HG03575 (cell line): ENCODE measurements at regions not wholly inside any gene's neighbourhood (a gene's known extent, or its start where the extent isn't known, plus 50 kb on each side); places are given as distances from the start of the nearest gene placed in this dataset.
"Not testable (repeated sequence)": the region's sequence is repeated elsewhere in the genome, so short reads cannot be mapped to it uniquely, and the experiment has no call there.

ENCODE experiments used
- ATAC-seq: cut with Tn5 transposase; IDR thresholded peaks from one replicate; pipeline ENCODE4 v1.9.1; 2021; ENCODE audit not compliant: unreplicated experiment, insufficient number of reproducible peaks, low FRiP score; ENCODE audit errors: extremely low read depth

GRCh38 chr21:28587748-28588147 is 404.9 kb downstream of the LTN1 start:
- ATAC-seq = no peak

GRCh38 chr21:28581976-28582375 is 410.7 kb downstream of the LTN1 start:
- ATAC-seq = no peak

GRCh38 chr21:28581311-28581731 is 411.4 kb downstream of the LTN1 start:
- not testable (repeated sequence) for ATAC-seq

GRCh38 chr21:28580585-28580984 is 412.1 kb downstream of the LTN1 start:
- no peak for ATAC-seq

- no peak for ATAC-seq
These were observed 412.6 kb downstream of the LTN1 start for GRCh38 chr21:28579986-28580550.

GRCh38 chr21:28568692-28569091 is 424.0 kb downstream of the LTN1 start:
- ATAC-seq = no peak

- ATAC-seq = not testable (repeated sequence)
These were observed 428.7 kb downstream of the LTN1 start for GRCh38 chr21:28563933-28564332.

GRCh38 chr21:28561772-28562171 is 430.9 kb downstream of the LTN1 start:
- ATAC-seq = no peak

- no peak for ATAC-seq
These were observed 437.8 kb downstream of the LTN1 start for GRCh38 chr21:28554660-28555475.

GRCh38 chr21:28550057-28550825 is 442.4 kb downstream of the LTN1 start:
- no peak for ATAC-seq

- ATAC-seq = no peak
These were observed 444.4 kb downstream of the LTN1 start for GRCh38 chr21:28548291-28548690.

GRCh38 chr21:28547766-28548165 is 444.9 kb downstream of the LTN1 start:
- ATAC-seq = no peak

- no peak for ATAC-seq
These were observed 448.7 kb downstream of the LTN1 start for GRCh38 chr21:28543975-28544374.

- no peak for ATAC-seq
These were observed 451.1 kb downstream of the LTN1 start for GRCh38 chr21:28541371-28542112.

- no peak for ATAC-seq
These were observed 452.2 kb downstream of the LTN1 start for GRCh38 chr21:28540514-28540913.

- ATAC-seq = no peak
These were observed 453.1 kb downstream of the LTN1 start for GRCh38 chr21:28539623-28539988.

GRCh38 chr21:28538987-28539622 is 453.6 kb downstream of the LTN1 start:
- ATAC-seq = no peak

- ATAC-seq = no peak
These were observed 455.2 kb downstream of the LTN1 start for GRCh38 chr21:28537371-28538079.
